ENCODE measurements at regions not wholly inside any gene's neighbourhood (a gene's known extent, or its start where the extent isn't known, plus 50 kb on each side); places are given as distances from the start of the nearest gene placed in this dataset.

DNA sequence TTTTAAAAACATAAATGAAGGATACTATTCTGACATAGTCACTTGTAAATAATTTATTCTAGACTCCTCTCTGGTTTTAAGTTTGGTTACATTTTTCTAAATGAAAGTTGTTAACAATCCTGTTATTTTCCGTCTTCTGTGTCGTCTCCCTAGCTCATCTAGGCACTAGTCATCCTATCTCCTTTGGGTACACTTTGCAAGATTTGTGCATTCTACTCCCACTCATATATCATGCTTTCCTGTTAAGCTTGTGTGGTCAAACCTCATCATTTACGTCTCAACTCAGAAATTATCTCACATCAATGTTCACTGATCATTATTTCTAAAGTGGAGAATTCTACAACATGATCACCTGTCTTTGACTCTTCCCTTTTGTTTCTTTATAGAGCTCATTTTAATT is 658.7 kb downstream of the TLL1 start:
- TF ChIP-seq POLR2A (IDR thresholded peaks at IDR 0.05; ENCODE audit: low read depth) (no peak), POLR2AphosphoS5 (IDR thresholded peaks at IDR 0.05) (no peak), EP300 (IDR thresholded peaks at IDR 0.05) (no peak)
- TF ChIP-seq, protein P1, sequence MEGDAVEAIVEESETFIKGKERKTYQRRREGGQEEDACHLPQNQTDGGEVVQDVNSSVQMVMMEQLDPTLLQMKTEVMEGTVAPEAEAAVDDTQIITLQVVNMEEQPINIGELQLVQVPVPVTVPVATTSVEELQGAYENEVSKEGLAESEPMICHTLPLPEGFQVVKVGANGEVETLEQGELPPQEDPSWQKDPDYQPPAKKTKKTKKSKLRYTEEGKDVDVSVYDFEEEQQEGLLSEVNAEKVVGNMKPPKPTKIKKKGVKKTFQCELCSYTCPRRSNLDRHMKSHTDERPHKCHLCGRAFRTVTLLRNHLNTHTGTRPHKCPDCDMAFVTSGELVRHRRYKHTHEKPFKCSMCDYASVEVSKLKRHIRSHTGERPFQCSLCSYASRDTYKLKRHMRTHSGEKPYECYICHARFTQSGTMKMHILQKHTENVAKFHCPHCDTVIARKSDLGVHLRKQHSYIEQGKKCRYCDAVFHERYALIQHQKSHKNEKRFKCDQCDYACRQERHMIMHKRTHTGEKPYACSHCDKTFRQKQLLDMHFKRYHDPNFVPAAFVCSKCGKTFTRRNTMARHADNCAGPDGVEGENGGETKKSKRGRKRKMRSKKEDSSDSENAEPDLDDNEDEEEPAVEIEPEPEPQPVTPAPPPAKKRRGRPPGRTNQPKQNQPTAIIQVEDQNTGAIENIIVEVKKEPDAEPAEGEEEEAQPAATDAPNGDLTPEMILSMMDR (IDR thresholded peaks at IDR 0.05): no peak

All from esophagus muscularis mucosa (tissue), 4 donors.